Right lobe of liver (tissue), 6 donors: ENCODE measurements at regions not wholly inside any gene's neighbourhood (a gene's known extent, or its start where the extent isn't known, plus 50 kb on each side); places are given as distances from the start of the nearest gene placed in this dataset.
A peak's percentile ranks its signal among the peaks of the same experiment; 100 is the strongest.
"Not testable (repeated sequence)": the region's sequence is repeated elsewhere in the genome, so short reads cannot be mapped to it uniquely, and the experiment has no call there.

ENCODE experiments used
- ATAC-seq, 4 donors: fragments of 200-7000 bp; cut with Tn5 transposase; one replicate each; pipeline ENCODE4 v1.9.1; 2020; ENCODE audit warnings: mild to moderate bottlenecking in 4 of 4, moderate library complexity in 4 of 4
- DNase-seq, 3 donors: peaks; one replicate each; pipeline ENCODE4 v3.0.0-alpha.2; 2020
- H3K27ac ChIP-seq, 3 donors: fragments of 200-600 bp; one replicate each; pipeline ENCODE4 v1.8.0; 2022
- H3K27me3 ChIP-seq, 2 donors: fragments of 200-600 bp; one replicate each; pipeline ENCODE4 v1.8.0; 2022
- H3K36me3 ChIP-seq, 4 donors: fragments of 200-600 bp; sonication (generic) in 1 of 4; one replicate each; pipeline versions ENCODE4 v1.5.1 to v1.8.0; 2017 to 2022; ENCODE audit warnings: control low read depth in 1 of 4
- H3K4me1 ChIP-seq, 4 donors: fragments of 200-600 bp; sonication (generic) in 1 of 4; one replicate each; pipeline versions ENCODE4 v1.5.1 to v1.8.0; 2017 to 2022; ENCODE audit warnings: control low read depth in 1 of 4
- H3K4me3 ChIP-seq, 3 donors: fragments of 200-600 bp; one replicate each; pipeline ENCODE4 v1.8.0; 2022
- H3K9me3 ChIP-seq, 4 donors: fragments of 200-600 bp; sonication (generic) in 1 of 4; one replicate each; pipeline versions ENCODE4 v1.5.1 to v1.8.0; 2017 to 2022; ENCODE audit warnings: control low read depth in 1 of 4
- WGBS: methylation state at CpG from one replicate; pipeline ENCODE4 v1.1.6; 2018; ENCODE audit warnings: low coverage, low lambda C conversion rate; ENCODE audit not compliant: insufficient coverage; ENCODE audit errors: missing lambda C conversion rate; 5-methylcytosine and 5-hydroxymethylcytosine counted together
- intact Hi-C, 2 donors: fragments of 100-400 bp; cut with DNase I; formaldehyde crosslinking; loops; one replicate each; pipeline versions ENCODE4 v1.11.2 to v1.14.1; 2022
- donor health status: DM: no; HTN: yes; CAD: no.
- donor health status: DM: no; HTN: no; CAD: no.
- donor health status: DM: no; HTN: no; CAD: no.
- donor health status: DM: no; HTN: yes; CAD: no.
- donor health status: DM: no; HTN: yes; CAD: no.

DNA sequence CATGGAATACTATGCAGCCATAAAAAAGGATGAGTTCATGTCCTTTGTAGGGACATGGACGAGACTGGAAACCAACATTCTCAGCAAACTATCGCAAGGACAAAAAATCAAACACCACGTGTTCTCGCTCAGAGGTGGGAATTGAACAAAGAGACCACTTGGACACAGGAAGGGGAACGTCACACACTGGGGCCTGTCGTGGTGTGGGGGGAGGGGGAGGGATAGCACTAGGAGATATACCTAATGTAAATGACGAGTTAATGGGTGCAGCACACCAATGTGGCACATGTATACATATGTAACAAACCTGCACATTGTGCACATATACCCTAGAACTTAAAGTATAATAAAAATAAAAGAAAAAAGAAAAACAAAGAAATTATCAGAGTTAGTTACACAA lies 478.4 kb downstream of the GOLGA6L6 start:
- DNase-seq, intact Hi-C loops, H3K27me3 ChIP-seq, H3K9me3 ChIP-seq, H3K36me3 ChIP-seq, H3K4me1 ChIP-seq, ATAC-seq, H3K27ac ChIP-seq, H3K4me3 ChIP-seq: not testable (repeated sequence)
- WGBS: 43% methylated on average over 7 of the region's 7 CpGs

DNA sequence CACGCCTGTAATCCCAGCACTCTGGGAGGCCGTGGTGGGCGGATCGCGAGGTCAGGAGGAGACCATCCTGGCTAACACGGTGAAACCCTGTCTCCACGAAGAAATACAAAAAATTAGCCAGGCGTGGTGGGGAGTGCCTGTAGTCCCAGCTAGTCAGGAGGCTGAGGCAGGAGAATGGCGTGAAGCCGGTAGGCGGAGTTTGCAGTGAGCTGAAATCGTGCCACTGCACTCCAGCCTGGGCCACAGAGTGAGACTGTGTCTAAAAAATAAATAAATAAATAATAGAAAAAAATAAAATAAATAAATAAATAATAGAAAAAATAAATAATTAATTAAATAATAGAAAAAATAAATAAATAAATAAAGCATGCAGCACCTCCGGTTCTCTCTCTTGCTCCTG lies 480.8 kb downstream of the GOLGA6L6 start:
- H3K9me3 ChIP-seq, DNase-seq, H3K4me3 ChIP-seq, intact Hi-C loops, H3K4me1 ChIP-seq, H3K27me3 ChIP-seq, H3K27ac ChIP-seq, ATAC-seq, H3K36me3 ChIP-seq: not testable (repeated sequence)
- 71% methylated on average over 5 of the region's 13 CpGs for WGBS

DNA sequence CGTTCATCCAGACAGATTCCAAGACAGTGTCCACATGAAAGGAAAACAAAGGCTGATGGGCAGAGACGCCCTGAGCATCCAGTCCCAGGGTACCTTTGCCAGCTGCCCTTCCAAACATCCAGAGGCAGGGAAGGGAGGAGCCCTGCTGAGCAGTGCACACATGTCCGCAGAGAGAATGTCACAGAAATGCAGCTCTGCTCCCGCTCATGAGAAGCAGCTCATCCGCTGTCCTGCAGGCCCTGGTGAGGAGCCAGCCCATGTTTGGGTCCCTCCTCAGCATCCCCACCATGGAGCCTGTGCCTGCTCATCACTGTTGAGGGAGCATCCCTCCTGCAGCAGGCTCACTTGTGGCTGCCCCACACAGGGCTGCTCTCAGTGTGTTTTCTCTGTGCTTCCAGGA lies 484.7 kb downstream of the GOLGA6L6 start:
- intact Hi-C loops: not testable (repeated sequence)
- WGBS: 34% methylated on average over 2 of the region's 5 CpGs

DNA sequence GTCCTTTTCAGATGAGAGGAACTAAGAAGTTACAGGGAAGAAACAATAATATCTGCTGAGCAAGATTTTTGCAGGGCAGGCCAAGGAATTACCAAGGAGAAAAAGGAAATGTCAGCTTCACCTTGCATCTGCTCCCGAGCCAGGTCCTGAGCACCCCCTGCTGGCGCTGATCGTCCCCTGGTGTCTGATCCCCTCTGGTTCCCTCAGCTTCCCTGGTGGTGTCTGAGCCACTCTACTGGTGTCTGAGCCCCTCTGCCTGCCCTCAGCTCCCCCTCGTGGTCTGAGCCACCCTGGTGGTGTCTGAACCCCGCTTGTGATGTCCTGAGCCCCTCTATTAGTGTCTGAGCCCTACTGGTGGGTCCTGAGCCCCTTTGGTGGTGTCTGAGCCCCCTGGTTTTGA lies 485.7 kb downstream of the GOLGA6L6 start:
- peak in 1 of 4 donors; percentile 45 for ATAC-seq
- H3K4me3 ChIP-seq, H3K27me3 ChIP-seq, H3K4me1 ChIP-seq, H3K9me3 ChIP-seq, DNase-seq, H3K27ac ChIP-seq, H3K36me3 ChIP-seq, intact Hi-C loops: not testable (repeated sequence)
- WGBS: 42% methylated on average over 2 of the region's 5 CpGs

More for the DNA sequence above, 484.7 kb downstream of the GOLGA6L6 start:
- not testable (repeated sequence) for H3K36me3 ChIP-seq, H3K27me3 ChIP-seq, H3K4me3 ChIP-seq, H3K9me3 ChIP-seq, H3K27ac ChIP-seq, DNase-seq, H3K4me1 ChIP-seq
- ATAC-seq: peak in 1 of 4 donors; percentile 41

DNA sequence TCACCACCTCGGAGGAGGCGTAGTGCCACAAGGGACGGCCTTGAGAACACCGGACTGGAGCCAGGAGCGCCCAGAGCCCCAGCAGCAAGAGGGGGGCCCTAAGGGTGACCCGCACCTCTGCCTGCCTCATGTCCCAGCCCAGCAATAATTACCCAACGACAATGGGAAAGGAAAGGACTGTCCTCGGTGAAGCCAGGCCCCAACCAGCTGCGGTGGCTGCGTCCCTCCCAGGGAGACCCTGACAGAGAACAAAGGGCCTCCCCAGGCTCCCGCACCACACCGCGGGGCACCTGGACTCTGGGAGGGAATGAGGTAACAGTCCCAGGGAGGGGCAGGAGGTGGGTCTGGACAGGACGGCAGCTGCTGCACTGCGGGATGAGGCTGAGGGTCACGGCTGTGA lies 493.4 kb downstream of the GOLGA6L6 start:
- H3K27ac ChIP-seq, H3K27me3 ChIP-seq, H3K4me3 ChIP-seq, DNase-seq, ATAC-seq, H3K9me3 ChIP-seq, intact Hi-C loops, H3K4me1 ChIP-seq, H3K36me3 ChIP-seq: not testable (repeated sequence)
- WGBS: 73% methylated on average over 5 of the region's 16 CpGs

DNA sequence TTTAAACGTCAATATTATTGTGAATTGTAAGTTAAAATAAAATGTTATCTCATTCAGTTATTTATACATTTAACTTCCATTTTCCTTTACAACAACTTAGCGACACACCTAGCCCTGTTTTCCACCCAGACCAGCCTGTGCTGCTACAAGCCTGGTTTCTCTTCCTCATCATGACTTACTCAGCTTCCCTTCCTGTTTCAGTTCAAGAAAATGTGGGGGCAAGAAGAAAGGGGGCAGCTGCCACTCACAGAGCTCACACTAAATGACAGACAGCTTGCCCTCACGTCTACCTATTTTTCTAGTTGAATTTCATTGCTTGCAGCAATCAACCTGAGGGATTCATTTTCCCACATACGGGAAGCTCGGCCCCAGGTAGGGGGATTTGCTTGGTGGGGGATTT lies 496.4 kb downstream of the GOLGA6L6 start:
- H3K4me1 ChIP-seq, H3K27me3 ChIP-seq, H3K36me3 ChIP-seq, ATAC-seq, H3K27ac ChIP-seq, H3K9me3 ChIP-seq, intact Hi-C loops, DNase-seq, H3K4me3 ChIP-seq: not testable (repeated sequence)
- WGBS: no CpG with 5 or more reads among the region's 5 CpGs

DNA sequence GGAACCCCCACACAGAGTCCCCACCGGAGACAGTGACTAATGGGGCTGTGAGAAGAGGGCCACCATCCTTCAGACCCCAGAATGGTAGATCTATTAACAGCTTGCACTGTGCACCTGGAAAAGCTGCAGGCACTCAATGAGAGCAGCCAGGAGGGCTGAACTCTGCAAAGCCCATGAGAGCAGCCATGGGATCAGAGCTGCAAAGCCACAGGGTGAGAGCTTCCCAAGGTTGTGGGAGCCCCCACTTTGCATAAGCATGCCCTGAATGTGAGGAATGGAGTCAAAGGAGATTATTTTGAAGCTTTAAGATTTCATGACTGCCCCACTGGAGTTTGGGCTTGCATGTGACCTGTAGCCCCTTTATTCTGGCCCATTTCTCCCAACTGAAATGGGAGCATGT lies 500.9 kb downstream of the GOLGA6L6 start:
- H3K27me3 ChIP-seq, DNase-seq, H3K36me3 ChIP-seq, ATAC-seq, H3K9me3 ChIP-seq, intact Hi-C loops, H3K4me1 ChIP-seq, H3K4me3 ChIP-seq, H3K27ac ChIP-seq: not testable (repeated sequence)
- no CpG with 5 or more reads among the region's 1 CpG for whole genome bisulfite sequencing

DNA sequence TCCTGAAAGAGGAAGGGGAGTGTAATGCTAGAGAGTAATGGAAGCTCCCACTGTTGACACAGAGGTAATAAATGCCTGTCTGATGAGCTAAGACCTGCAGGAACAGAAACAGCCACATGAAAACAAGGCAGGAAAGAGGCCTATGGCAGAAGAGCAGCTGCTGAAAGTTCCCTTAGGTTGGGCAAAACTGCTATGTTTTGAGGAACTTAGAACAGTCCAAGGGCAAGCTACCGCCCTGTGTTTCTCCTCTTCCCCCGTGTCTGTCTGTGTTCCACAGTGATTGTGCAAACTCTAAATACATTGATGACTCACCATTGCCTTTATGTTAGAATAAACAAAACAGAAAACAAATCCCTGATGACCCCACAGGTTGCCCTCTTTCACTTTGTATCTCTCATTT lies 516.6 kb downstream of the GOLGA6L6 start:
- no CpG with 5 or more reads among the region's 2 CpGs for WGBS
- H3K9me3 ChIP-seq, H3K4me3 ChIP-seq, intact Hi-C loops, H3K36me3 ChIP-seq, H3K27ac ChIP-seq, H3K27me3 ChIP-seq, DNase-seq, H3K4me1 ChIP-seq: not testable (repeated sequence)
- peak in 1 of 4 donors; percentile 56 for ATAC-seq

DNA sequence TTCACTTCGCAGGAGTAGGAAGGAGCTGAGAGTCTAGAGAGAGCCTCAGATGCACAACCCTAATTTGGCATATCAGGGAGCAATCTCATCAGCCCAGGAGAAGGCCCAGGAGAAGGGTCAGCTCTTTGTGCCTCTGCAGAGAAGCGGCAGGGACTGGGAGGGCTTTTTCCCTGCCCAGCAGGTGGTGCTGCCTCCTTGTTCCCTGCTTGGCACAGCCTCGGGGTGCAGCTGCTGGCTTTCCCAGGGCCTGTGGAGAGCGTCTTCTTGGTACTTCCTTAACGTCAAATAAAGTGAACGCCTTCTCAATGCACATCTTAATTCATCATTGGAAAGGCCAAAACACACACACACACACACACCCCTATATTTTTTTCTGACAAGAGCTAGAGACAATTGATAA lies 519.3 kb downstream of the GOLGA6L6 start:
- intact Hi-C loops, H3K4me3 ChIP-seq, H3K4me1 ChIP-seq, H3K36me3 ChIP-seq, H3K9me3 ChIP-seq, H3K27ac ChIP-seq, H3K27me3 ChIP-seq, ATAC-seq, DNase-seq: not testable (repeated sequence)
- 20% methylated on average over 1 of the region's 6 CpGs for WGBS

DNA sequence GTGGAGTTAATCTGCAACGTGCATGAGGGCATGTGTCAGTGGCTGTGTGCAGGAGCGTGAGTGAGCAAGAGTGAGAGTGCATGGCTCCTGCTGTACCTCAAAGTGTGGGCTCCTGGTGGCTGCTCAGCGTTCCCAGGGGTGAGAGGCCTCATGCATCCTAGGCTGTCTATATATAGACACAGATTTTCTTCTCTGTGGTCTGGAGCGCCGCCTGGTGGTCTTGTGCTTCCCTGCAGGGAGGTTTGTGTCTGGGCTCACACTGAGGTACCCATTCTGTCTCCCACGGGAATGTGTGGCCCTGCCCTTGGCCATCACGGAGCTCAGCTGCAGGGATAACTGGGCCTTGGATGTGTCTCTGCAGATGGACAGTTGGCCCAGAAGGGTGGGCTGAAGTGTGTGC lies 520.2 kb downstream of the GOLGA6L6 start:
- H3K4me3 ChIP-seq, H3K27me3 ChIP-seq, intact Hi-C loops, H3K36me3 ChIP-seq, H3K9me3 ChIP-seq, H3K27ac ChIP-seq, H3K4me1 ChIP-seq, DNase-seq: not testable (repeated sequence)
- no CpG with 5 or more reads among the region's 7 CpGs for WGBS
- peak in 3 of 4 donors; percentile 15 to 79 (median 64) for ATAC-seq

DNA sequence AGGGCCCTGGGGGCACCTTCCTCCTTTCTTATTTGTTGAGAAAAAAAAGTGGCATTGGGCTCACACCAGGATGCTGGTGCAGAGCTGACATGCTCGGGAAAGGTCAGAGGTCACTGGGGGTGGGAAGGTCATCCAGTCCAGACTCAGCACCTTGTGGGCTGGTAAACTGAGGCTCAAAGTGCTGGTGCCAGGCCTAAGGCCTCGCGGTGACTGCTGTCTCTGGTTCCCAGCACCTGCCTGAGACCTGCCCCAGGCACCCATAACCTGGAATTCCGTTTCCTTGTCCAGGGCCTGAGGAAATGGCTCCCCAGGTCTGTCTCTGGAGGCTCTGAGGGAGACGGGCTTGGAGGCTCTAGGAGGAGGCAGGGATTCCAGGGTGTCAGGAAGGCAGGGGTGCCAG lies 521.0 kb downstream of the GOLGA6L6 start:
- H3K27ac ChIP-seq, H3K36me3 ChIP-seq, intact Hi-C loops, H3K4me3 ChIP-seq, ATAC-seq, H3K4me1 ChIP-seq, DNase-seq, H3K9me3 ChIP-seq, H3K27me3 ChIP-seq: not testable (repeated sequence)
- no CpG with 5 or more reads among the region's 5 CpGs for WGBS

DNA sequence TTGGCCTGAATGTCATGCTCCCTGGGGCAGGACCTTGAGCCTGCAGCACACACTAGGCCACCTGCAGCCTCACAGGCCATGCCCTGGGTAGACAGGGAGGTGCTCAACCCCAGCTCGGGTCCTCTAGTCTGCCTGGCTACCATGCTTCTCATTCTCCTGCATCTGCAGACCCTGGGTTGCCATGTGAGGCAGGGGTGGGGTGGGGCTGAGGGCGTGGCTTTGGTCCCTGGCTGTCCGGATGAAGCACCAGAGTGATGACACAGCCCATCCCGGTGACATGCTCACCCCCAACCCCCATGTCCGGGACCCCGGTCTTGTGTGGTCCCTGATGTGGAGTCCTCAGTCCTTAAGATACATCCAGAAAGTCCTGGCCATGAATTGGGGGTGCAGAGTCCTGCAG lies 521.8 kb downstream of the GOLGA6L6 start:
- no CpG with 5 or more reads among the region's 6 CpGs for WGBS
- ATAC-seq: peak in 1 of 4 donors; percentile 27
- H3K36me3 ChIP-seq, DNase-seq, intact Hi-C loops, H3K27ac ChIP-seq, H3K4me3 ChIP-seq, H3K9me3 ChIP-seq, H3K4me1 ChIP-seq, H3K27me3 ChIP-seq: not testable (repeated sequence)
